Globus pallidus (tissue), 1 donor: ENCODE measurements at regions not wholly inside any gene's neighbourhood (a gene's known extent, or its start where the extent isn't known, plus 50 kb on each side); places are given as distances from the start of the nearest gene placed in this dataset.
"Not testable (repeated sequence)": the region's sequence is repeated elsewhere in the genome, so short reads cannot be mapped to it uniquely, and the experiment has no call there.

Experiments
- DNase-seq: peaks from one replicate; pipeline ENCODE4 v3.0.0-alpha.2; 2015; ENCODE audit warnings: low spot score

GRCh38 chr9:15113288-15113687, 193.7 kb downstream of the TTC39B start:
- no peak for DNase-seq

- no peak for DNase-seq
Observed at GRCh38 chr9:15111071-15111470, 195.9 kb downstream of the TTC39B start.

GRCh38 chr9:15104826-15105420, 194.7 kb upstream of the FREM1 start:
- DNase-seq: peak; percentile 8

- DNase-seq: no peak
Observed at GRCh38 chr9:15103290-15103689, 193.1 kb upstream of the FREM1 start.

GRCh38 chr9:15101095-15101494, 190.9 kb upstream of the FREM1 start:
- DNase-seq: no peak

GRCh38 chr9:15100571-15100970, 190.3 kb upstream of the FREM1 start:
- DNase-seq: no peak

GRCh38 chr9:15096972-15097371, 186.7 kb upstream of the FREM1 start:
- DNase-seq: no peak

- no peak for DNase-seq
Observed at GRCh38 chr9:15086778-15087324, 176.6 kb upstream of the FREM1 start.

GRCh38 chr9:15086156-15086763, 176.0 kb upstream of the FREM1 start:
- no peak for DNase-seq

- no peak for DNase-seq
Observed at GRCh38 chr9:15081021-15081753, 171.0 kb upstream of the FREM1 start.

GRCh38 chr9:15080401-15080800, 170.2 kb upstream of the FREM1 start:
- DNase-seq: no peak

GRCh38 chr9:15079989-15080388, 169.8 kb upstream of the FREM1 start:
- no peak for DNase-seq

- DNase-seq: no peak
Observed at GRCh38 chr9:15077946-15078729, 167.9 kb upstream of the FREM1 start.

GRCh38 chr9:15073620-15074019, 163.4 kb upstream of the FREM1 start:
- DNase-seq: no peak

GRCh38 chr9:15070716-15071115, 160.5 kb upstream of the FREM1 start:
- no peak for DNase-seq

GRCh38 chr9:15069106-15069505, 158.9 kb upstream of the FREM1 start:
- no peak for DNase-seq

GRCh38 chr9:15068261-15068660, 158.0 kb upstream of the FREM1 start:
- DNase-seq: no peak

- no peak for DNase-seq
Observed at GRCh38 chr9:15059003-15059402, 148.8 kb upstream of the FREM1 start.

- DNase-seq: no peak
Observed at GRCh38 chr9:15058236-15058635, 148.0 kb upstream of the FREM1 start.

- not testable (repeated sequence) for DNase-seq
Observed at GRCh38 chr9:15055284-15055683, 145.1 kb upstream of the FREM1 start.

- DNase-seq: no peak
Observed at GRCh38 chr9:15048772-15049171, 138.5 kb upstream of the FREM1 start.

- DNase-seq: no peak
Observed at GRCh38 chr9:15047028-15047551, 136.9 kb upstream of the FREM1 start.
